Astrocyte of the spinal cord (primary cell): ENCODE measurements at regions not wholly inside any gene's neighbourhood (a gene's known extent, or its start where the extent isn't known, plus 50 kb on each side); places are given as distances from the start of the nearest gene placed in this dataset.

ENCODE experiments used
- DNase-seq: peaks from one replicate; pipeline ENCODE4 v3.0.0; 2011; ENCODE audit warnings: low read depth, low spot score
- H3K4me3 ChIP-seq: 2 replicates; pipeline ENCODE4 v1.5.1; 2011; ENCODE audit warnings: low read depth, mild to moderate bottlenecking, low read length, moderate library complexity
- in situ Hi-C: cut with HindIII; loops from 2 replicates; pipeline ENCODE4 v1.10.0; 2017; ENCODE audit warnings: low sequenced_read_pairs
- TF ChIP-seq, protein P1 (sequence below): IDR thresholded peaks from 2 replicates; pipeline ENCODE4 v1.5.1; 2012; ENCODE audit warnings: low read depth, mild to moderate bottlenecking, low read length, inconsistent platforms

DNA sequence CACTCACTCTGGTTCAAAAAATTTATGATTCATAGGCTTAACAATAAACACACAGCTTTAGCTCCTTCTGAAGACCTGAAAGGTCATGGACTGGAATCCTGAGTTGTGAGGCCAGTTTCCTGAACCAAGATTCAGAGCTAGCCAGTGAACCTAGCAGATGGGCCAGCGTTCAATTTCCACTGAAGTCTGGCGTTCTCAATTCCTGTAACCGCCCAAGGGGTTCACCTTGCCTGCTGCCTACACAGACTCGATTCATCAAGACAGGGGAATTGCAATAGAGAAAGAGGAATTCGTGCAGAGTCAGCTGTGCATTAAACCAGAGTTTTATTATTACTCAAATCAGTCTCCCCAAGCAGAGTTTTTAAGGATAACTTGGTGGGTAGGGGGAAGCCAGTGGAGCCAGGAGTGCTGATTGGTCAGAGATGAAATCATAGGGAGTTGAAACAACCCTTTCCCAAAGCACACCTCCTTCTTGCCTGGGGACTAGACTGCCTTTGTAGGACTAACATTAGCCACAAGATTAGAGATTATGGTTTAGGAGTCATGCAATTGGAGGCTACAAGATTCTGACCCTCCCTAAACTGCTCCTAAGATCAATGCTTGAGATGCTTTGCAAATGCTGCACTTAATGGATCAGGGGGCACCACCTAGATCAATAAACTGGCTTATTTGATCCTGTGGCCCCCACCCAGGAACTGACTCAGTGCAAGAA lies 117.5 kb upstream of the SHB start:
- in situ Hi-C loops, result no loop called here
- TF ChIP-seq, protein P1, sequence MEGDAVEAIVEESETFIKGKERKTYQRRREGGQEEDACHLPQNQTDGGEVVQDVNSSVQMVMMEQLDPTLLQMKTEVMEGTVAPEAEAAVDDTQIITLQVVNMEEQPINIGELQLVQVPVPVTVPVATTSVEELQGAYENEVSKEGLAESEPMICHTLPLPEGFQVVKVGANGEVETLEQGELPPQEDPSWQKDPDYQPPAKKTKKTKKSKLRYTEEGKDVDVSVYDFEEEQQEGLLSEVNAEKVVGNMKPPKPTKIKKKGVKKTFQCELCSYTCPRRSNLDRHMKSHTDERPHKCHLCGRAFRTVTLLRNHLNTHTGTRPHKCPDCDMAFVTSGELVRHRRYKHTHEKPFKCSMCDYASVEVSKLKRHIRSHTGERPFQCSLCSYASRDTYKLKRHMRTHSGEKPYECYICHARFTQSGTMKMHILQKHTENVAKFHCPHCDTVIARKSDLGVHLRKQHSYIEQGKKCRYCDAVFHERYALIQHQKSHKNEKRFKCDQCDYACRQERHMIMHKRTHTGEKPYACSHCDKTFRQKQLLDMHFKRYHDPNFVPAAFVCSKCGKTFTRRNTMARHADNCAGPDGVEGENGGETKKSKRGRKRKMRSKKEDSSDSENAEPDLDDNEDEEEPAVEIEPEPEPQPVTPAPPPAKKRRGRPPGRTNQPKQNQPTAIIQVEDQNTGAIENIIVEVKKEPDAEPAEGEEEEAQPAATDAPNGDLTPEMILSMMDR, result no peak
- no peak overlapping the region for H3K4me3 ChIP-seq
- DNase-seq, result peak; percentile 6

DNA sequence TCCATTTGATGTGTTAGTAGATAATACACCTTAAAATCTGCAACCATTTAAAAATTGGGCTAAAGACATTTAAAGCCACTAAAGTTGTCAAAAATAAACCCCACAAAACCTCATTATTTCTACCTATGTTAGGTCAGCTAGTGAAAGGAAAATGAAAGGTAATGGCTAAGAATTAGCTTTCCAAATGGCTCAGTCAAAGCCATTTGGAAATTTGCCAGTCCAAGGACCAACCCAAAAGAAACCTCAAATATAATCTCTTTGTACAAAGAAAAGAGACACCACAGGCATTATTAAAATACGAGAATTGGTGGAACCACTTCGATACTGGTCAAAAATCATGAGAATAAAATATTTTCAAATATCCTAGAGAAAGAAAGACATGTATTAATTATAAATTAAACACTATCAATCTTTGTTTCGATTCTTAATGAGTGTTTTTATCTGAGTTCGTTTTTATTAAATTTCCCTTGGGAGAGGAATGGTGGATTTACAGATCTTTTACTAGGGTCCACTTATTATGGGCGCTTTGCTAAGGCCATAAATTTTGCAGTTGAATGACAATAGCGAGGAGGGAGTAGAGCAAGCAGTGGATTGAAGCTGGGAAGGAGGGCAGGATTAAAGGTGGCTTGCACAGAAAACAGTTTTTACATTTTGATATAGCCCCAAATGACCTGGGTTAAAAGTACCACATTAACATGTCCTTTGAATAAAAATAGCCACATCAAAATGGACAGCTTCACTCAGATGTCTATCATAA lies 116.8 kb upstream of the SHB start:
- in situ Hi-C loops, result no loop called here
- no peak for DNase-seq
- TF ChIP-seq, protein P1, result no peak
- H3K4me3 ChIP-seq, result no peak overlapping the region

DNA sequence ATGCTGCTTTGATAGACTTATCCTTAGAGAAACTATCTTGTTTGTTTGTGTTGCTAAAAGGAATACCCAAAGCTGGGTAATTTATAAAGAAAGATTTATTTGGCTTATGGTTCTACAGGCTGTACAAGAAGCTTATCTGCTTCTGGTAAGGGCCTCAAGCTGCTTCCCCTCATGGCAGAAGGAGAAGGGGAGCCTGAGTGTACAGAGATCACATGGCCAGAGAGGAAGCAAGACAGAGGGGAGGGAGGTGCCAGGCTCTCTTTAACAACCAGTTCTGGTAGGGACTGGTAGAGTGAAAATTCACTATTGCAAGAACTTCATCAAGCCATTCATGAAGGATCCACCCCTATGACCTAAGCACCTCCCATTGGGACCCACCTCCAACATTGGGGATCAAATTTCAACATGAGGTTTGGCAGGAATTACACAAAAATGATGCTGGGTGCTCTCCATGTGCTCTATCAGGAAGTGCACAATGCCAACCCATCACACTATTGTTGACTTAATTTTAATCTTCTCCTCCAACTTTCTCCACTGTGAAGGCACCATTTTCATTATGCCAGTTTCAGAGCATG lies 115.1 kb upstream of the SHB start:
- TF ChIP-seq, protein P1, result no peak
- in situ Hi-C loops, result no loop called here
- H3K4me3 ChIP-seq, result no peak overlapping the region
- peak; percentile 28 for DNase-seq

DNA sequence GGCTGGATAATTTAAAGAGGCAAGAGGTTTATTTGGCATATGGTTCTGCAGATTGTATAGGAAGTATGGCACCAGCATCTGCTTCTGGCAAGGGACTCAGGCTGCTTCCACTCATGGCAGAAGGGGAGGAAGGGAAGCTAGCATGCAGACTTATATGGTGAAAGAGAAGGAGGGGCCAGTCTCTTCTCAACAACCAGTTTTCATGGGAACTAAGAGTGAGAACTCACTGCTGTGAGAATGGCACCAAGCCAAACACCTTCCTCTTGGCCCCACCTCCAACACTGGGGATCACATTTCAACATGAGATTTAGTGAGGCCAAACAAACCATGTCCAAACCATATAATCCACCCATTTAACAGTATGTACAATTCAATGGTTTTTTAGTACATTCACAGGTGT lies 113.3 kb upstream of the SHB start:
- TF ChIP-seq, protein P1, result no peak
- DNase-seq, result no peak
- H3K4me3 ChIP-seq, result no peak overlapping the region
- in situ Hi-C loops, result no loop called here

DNA sequence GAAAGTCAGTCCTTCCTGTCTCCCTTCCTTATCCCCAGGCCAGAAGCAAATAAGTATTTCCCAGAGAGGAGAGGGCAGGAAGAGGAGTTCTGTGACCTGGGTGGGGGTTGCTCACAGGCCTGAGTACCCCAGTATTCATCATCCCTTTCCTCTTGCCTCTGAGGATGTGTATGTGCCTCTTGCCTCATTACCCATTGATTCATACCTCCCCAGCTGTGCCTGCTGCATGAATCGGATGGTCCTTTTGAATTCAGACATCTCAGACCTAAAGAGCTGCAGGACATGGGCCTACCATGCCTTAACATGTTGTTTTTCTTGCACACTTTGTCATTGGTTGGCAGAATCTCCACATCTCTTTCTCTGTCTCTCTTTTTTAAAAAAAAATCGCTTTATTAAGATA lies 112.8 kb upstream of the SHB start:
- no peak for DNase-seq
- H3K4me3 ChIP-seq, result no peak overlapping the region
- in situ Hi-C loops, result no loop called here
- TF ChIP-seq, protein P1, result no peak

DNA sequence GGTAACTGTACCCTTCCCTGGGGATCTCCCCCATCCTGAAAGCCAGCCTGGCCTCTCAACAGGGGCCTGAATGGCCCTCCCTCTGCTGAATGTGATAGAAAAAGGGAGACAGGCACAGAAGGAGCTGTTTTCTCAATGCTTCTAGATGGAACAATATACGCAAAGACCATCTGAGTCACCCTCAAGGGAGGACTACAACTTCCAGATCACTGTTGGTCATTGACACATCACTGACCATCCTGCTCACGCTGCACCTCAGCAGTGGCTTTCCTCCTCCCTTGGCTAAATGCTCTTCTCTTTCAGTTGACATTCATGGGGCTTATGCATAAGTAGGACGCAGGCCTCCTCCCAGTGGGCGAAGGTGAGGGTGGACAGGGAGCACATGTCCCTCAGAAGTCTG lies 112.2 kb upstream of the SHB start:
- DNase-seq, result no peak
- in situ Hi-C loops, result no loop called here
- TF ChIP-seq, protein P1, result no peak
- H3K4me3 ChIP-seq, result no peak overlapping the region
